HG02610 (cell line): ENCODE measurements at regions not wholly inside any gene's neighbourhood (a gene's known extent, or its start where the extent isn't known, plus 50 kb on each side); places are given as distances from the start of the nearest gene placed in this dataset.

ENCODE experiments used
- ATAC-seq: cut with Tn5 transposase; IDR thresholded peaks from one replicate; pipeline ENCODE4 v1.9.1; 2021; ENCODE audit warnings: mild to moderate bottlenecking, moderate library complexity; ENCODE audit not compliant: unreplicated experiment

- ATAC-seq = no peak
These were observed 96.3 kb upstream of the PDC start for GRCh38 chr1:186557147-186557777.

GRCh38 chr1:186550832-186551231 lies 89.9 kb upstream of the PDC start:
- no peak for ATAC-seq

- no peak for ATAC-seq
These were observed 80.1 kb upstream of the PDC start for GRCh38 chr1:186541003-186541402.

- ATAC-seq = no peak
These were observed 79.6 kb upstream of the PDC start for GRCh38 chr1:186540521-186540920.

GRCh38 chr1:186536273-186536890 lies 75.5 kb upstream of the PDC start:
- no peak for ATAC-seq

GRCh38 chr1:186535388-186536133 lies 74.6 kb upstream of the PDC start:
- ATAC-seq = peak; percentile 58

- no peak for ATAC-seq
These were observed 73.5 kb upstream of the PDC start for GRCh38 chr1:186534401-186534800.

GRCh38 chr1:186532466-186532865 lies 71.6 kb upstream of the PDC start:
- ATAC-seq = no peak

GRCh38 chr1:186531561-186532165 lies 70.7 kb upstream of the PDC start:
- ATAC-seq = no peak

- no peak for ATAC-seq
These were observed 69.2 kb upstream of the PDC start for GRCh38 chr1:186530109-186530508.

GRCh38 chr1:186519982-186520381 lies 59.1 kb upstream of the PDC start:
- ATAC-seq = no peak

- ATAC-seq = peak; percentile 90
These were observed 58.0 kb upstream of the PDC start for GRCh38 chr1:186518822-186519381.

GRCh38 chr1:186518395-186518794 lies 57.5 kb upstream of the PDC start:
- ATAC-seq = peak; percentile 21

GRCh38 chr1:186514367-186514766 lies 53.5 kb upstream of the PDC start:
- no peak for ATAC-seq

GRCh38 chr1:186513526-186513925 lies 52.6 kb upstream of the PDC start:
- no peak for ATAC-seq

- ATAC-seq = peak; percentile 2
These were observed 52.0 kb upstream of the PDC start for GRCh38 chr1:186512698-186513457.

GRCh38 chr1:186511761-186512637 lies 51.1 kb upstream of the PDC start:
- peak; percentile 96 for ATAC-seq
